Activated CD4-positive, alpha-beta T cell treated with anti-CD3 and anti-CD28 coated beads, Interleukin-2, amount 10 ng/mL, durations not matched to agents 7 days and 5 days (primary cell): ENCODE measurements at regions not wholly inside any gene's neighbourhood (a gene's known extent, or its start where the extent isn't known, plus 50 kb on each side); places are given as distances from the start of the nearest gene placed in this dataset.
A peak's percentile ranks its signal among the peaks of the same experiment; 100 is the strongest.

Experiments used
- CTCF ChIA-PET: fragments of 350-600 bp; sonication (Branson Sonifier 250); formaldehyde crosslinking; loops from one replicate; lab custom pipeline; 2021; ENCODE audit warnings: antibody characterized with exemption; lab: Charles Lee
- POLR2A ChIA-PET: fragments of 350-600 bp; sonication (Branson Sonifier 250); formaldehyde crosslinking; loops from one replicate; lab custom pipeline; 2021; ENCODE audit warnings: antibody characterized with exemption; lab: Charles Lee
- DNase-seq: peaks from one replicate; pipeline ENCODE4 v3.0.0-alpha.2; 2020
- H3K27ac Mint-ChIP-seq: one replicate; pipeline ENCODE4 v1.8.0; 2021; ENCODE audit warnings: mild to moderate bottlenecking, moderate library complexity, mixed read lengths
- H3K27me3 Mint-ChIP-seq: one replicate; pipeline ENCODE4 v1.8.0; 2021; ENCODE audit warnings: mixed read lengths
- H3K36me3 Mint-ChIP-seq: one replicate; pipeline ENCODE4 v1.8.0; 2021; ENCODE audit warnings: low read depth, mixed read lengths
- H3K4me1 Mint-ChIP-seq: one replicate; pipeline ENCODE4 v1.8.0; 2021; ENCODE audit warnings: mixed read lengths
- H3K4me3 Mint-ChIP-seq: one replicate; pipeline ENCODE4 v1.8.0; 2021; ENCODE audit warnings: mild to moderate bottlenecking, moderate library complexity, mixed read lengths
- H3K9me3 Mint-ChIP-seq: one replicate; pipeline ENCODE4 v1.8.0; 2021; ENCODE audit warnings: mixed read lengths

GRCh38 chrX:39931529-39932282 lies 166.1 kb downstream of the BCOR start:
- Mint-ChIP-seq H3K4me1 (peaks cover 3% of the 10 kb centered on the region), H3K27ac (no peak overlapping the region), H3K4me3 (no peak overlapping the region), H3K36me3 (no peaks in the 10 kb centered on the region), H3K27me3 (no peaks in the 10 kb centered on the region), H3K9me3 (no peaks in the 10 kb centered on the region)
- POLR2A ChIA-PET = no interaction called here
- CTCF ChIA-PET = interaction anchor here (0.7 to 1.0 kb wide), 2 partner anchors 10 to 42 kb away, joined by 3 read pairs; no protein-coding TSS in a partner anchor
- DNase-seq = no peak

- Mint-ChIP-seq H3K36me3 (peaks cover 1% of the 10 kb centered on the region), H3K27me3 (no peaks in the 10 kb centered on the region), H3K9me3 (no peaks in the 10 kb centered on the region), H3K4me1 (peaks cover 19% of the 10 kb centered on the region), H3K27ac (no peak overlapping the region), H3K4me3 (no peak overlapping the region)
- ChIA-PET POLR2A (no interaction called here), CTCF (interaction anchor here (1.2 kb wide), 1 partner anchor 57 kb away, joined by 3 read pairs; no protein-coding TSS in a partner anchor)
- no peak for DNase-seq
These were observed 162.2 kb downstream of the BCOR start for GRCh38 chrX:39935411-39936064.

- Mint-ChIP-seq H3K4me3 (peak overlapping the region; percentile 60), H3K9me3 (no peaks in the 10 kb centered on the region), H3K36me3 (peaks cover 1% of the 10 kb centered on the region), H3K27ac (peak overlapping the region; percentile 92), H3K4me1 (peaks cover 19% of the 10 kb centered on the region), H3K27me3 (no peaks in the 10 kb centered on the region)
- ChIA-PET CTCF (interaction anchor here (1.2 kb wide), 1 partner anchor 55 kb away, joined by 3 read pairs; no protein-coding TSS in a partner anchor), POLR2A (no interaction called here)
- peak; percentile 6 for DNase-seq
These were observed 160.6 kb downstream of the BCOR start for GRCh38 chrX:39936886-39937770.

- peaks cover 2% of the 10 kb centered on the region for H3K27me3 Mint-ChIP-seq
- H3K36me3 Mint-ChIP-seq = peaks cover 4% of the 10 kb centered on the region
- H3K27ac Mint-ChIP-seq = peak overlapping the region; percentile 92
- CTCF ChIA-PET = no interaction called here
- H3K4me1 Mint-ChIP-seq = peaks cover 19% of the 10 kb centered on the region
- POLR2A ChIA-PET = no interaction called here
- H3K4me3 Mint-ChIP-seq = peak overlapping the region; percentile 38
- no peak for DNase-seq
- H3K9me3 Mint-ChIP-seq = peaks cover 3% of the 10 kb centered on the region
These were observed 159.3 kb downstream of the BCOR start for GRCh38 chrX:39938466-39938865.

- Mint-ChIP-seq H3K9me3 (peaks cover 3% of the 10 kb centered on the region), H3K27me3 (peaks cover 2% of the 10 kb centered on the region), H3K4me1 (peaks cover 19% of the 10 kb centered on the region), H3K27ac (no peak overlapping the region), H3K36me3 (peaks cover 4% of the 10 kb centered on the region), H3K4me3 (no peak overlapping the region)
- CTCF ChIA-PET = interaction anchor here (1.2 kb wide), 1 partner anchor 10 kb away, joined by 3 read pairs; no protein-coding TSS in a partner anchor
- no peak for DNase-seq
- POLR2A ChIA-PET = no interaction called here
These were observed 158.1 kb downstream of the BCOR start for GRCh38 chrX:39939678-39940077.

- Mint-ChIP-seq H3K4me1 (peaks cover 18% of the 10 kb centered on the region), H3K4me3 (no peak overlapping the region), H3K27ac (no peak overlapping the region), H3K27me3 (peaks cover 2% of the 10 kb centered on the region), H3K9me3 (peaks cover 3% of the 10 kb centered on the region), H3K36me3 (peaks cover 4% of the 10 kb centered on the region)
- DNase-seq = no peak
- POLR2A ChIA-PET = no interaction called here
- CTCF ChIA-PET = interaction anchor here (1.2 kb wide), 1 partner anchor 21 kb away, joined by 5 read pairs; no protein-coding TSS in a partner anchor
These were observed 156.3 kb downstream of the BCOR start for GRCh38 chrX:39941332-39941920.

- peaks cover 3% of the 10 kb centered on the region for H3K9me3 Mint-ChIP-seq
- H3K4me1 Mint-ChIP-seq = peaks cover 17% of the 10 kb centered on the region
- H3K27ac Mint-ChIP-seq = no peak overlapping the region
- ChIA-PET POLR2A (no interaction called here), CTCF (interaction anchor here (0.6 kb wide), 1 partner anchor 137 kb away, joined by 3 read pairs; no protein-coding TSS in a partner anchor)
- peaks cover 2% of the 10 kb centered on the region for H3K27me3 Mint-ChIP-seq
- peaks cover 3% of the 10 kb centered on the region for H3K36me3 Mint-ChIP-seq
- H3K4me3 Mint-ChIP-seq = no peak overlapping the region
- no peak for DNase-seq
These were observed 153.3 kb downstream of the BCOR start for GRCh38 chrX:39944416-39944815.

GRCh38 chrX:39945709-39946108 lies 152.0 kb downstream of the BCOR start:
- ChIA-PET CTCF (interaction anchor here (0.6 to 1.7 kb wide), 3 partner anchors 9 to 29 kb away, joined by 3 to 6 read pairs (median 3); no protein-coding TSS in a partner anchor), POLR2A (no interaction called here)
- peaks cover 3% of the 10 kb centered on the region for H3K9me3 Mint-ChIP-seq
- peaks cover 17% of the 10 kb centered on the region for H3K4me1 Mint-ChIP-seq
- DNase-seq = no peak
- no peak overlapping the region for H3K4me3 Mint-ChIP-seq
- no peak overlapping the region for H3K27ac Mint-ChIP-seq
- H3K27me3 Mint-ChIP-seq = peaks cover 2% of the 10 kb centered on the region
- H3K36me3 Mint-ChIP-seq = peaks cover 3% of the 10 kb centered on the region

GRCh38 chrX:39946822-39947221 lies 150.9 kb downstream of the BCOR start:
- H3K27ac Mint-ChIP-seq = no peak overlapping the region
- peaks cover 3% of the 10 kb centered on the region for H3K36me3 Mint-ChIP-seq
- DNase-seq = no peak
- peaks cover 2% of the 10 kb centered on the region for H3K27me3 Mint-ChIP-seq
- peaks cover 3% of the 10 kb centered on the region for H3K9me3 Mint-ChIP-seq
- POLR2A ChIA-PET = no interaction called here
- H3K4me1 Mint-ChIP-seq = peaks cover 17% of the 10 kb centered on the region
- no peak overlapping the region for H3K4me3 Mint-ChIP-seq
- CTCF ChIA-PET = interaction anchor here (1.7 kb wide), 1 partner anchor 8 kb away, joined by 6 read pairs; no protein-coding TSS in a partner anchor

GRCh38 chrX:39948582-39948981 lies 149.2 kb downstream of the BCOR start:
- no peaks in the 10 kb centered on the region for H3K9me3 Mint-ChIP-seq
- no peak overlapping the region for H3K4me3 Mint-ChIP-seq
- no peaks in the 10 kb centered on the region for H3K27me3 Mint-ChIP-seq
- H3K27ac Mint-ChIP-seq = peak overlapping the region; percentile 71
- H3K36me3 Mint-ChIP-seq = no peaks in the 10 kb centered on the region
- POLR2A ChIA-PET = no interaction called here
- CTCF ChIA-PET = no interaction called here
- H3K4me1 Mint-ChIP-seq = peaks cover 17% of the 10 kb centered on the region
- no peak for DNase-seq

GRCh38 chrX:39950018-39950688 lies 147.6 kb downstream of the BCOR start:
- Mint-ChIP-seq H3K9me3 (no peaks in the 10 kb centered on the region), H3K36me3 (no peaks in the 10 kb centered on the region), H3K4me1 (peaks cover 20% of the 10 kb centered on the region), H3K27me3 (no peaks in the 10 kb centered on the region), H3K4me3 (no peak overlapping the region), H3K27ac (no peak overlapping the region)
- DNase-seq = no peak
- CTCF ChIA-PET = interaction anchor here (0.6 to 0.8 kb wide), 2 partner anchors 7 to 10 kb away, joined by 3 read pairs; no protein-coding TSS in a partner anchor
- POLR2A ChIA-PET = no interaction called here
